ENCODE measurements at regions not wholly inside any gene's neighbourhood (a gene's known extent, or its start where the extent isn't known, plus 50 kb on each side); places are given as distances from the start of the nearest gene placed in this dataset.

- TF ChIP-seq POLR2A (IDR thresholded peaks at IDR 0.05; ENCODE audit: extremely low read depth, insufficient read length) (no peak), CTCF (IDR thresholded peaks at IDR 0.05; ENCODE audit: low read depth, low read length) (no peak), MAX (IDR thresholded peaks at IDR 0.05; ENCODE audit: low read depth, low read length) (no peak), MYC (IDR thresholded peaks at IDR 0.05; ENCODE audit: low read depth, low read length) (no peak)
- no peak overlapping the region for H3K4me3 ChIP-seq (ENCODE audit: low read depth, low read length)
- DNase-seq (ENCODE audit: low read depth), result no peak
These were observed 264.5 kb downstream of the SDHAF3 start for GRCh38 chr7:97381815-97382554.

- DNase-seq (ENCODE audit: low read depth), result no peak
These were observed 272.6 kb downstream of the SDHAF3 start for GRCh38 chr7:97390052-97390451.

GRCh38 chr7:97390915-97391593 lies 273.6 kb downstream of the SDHAF3 start:
- TF ChIP-seq POLR2A (IDR thresholded peaks at IDR 0.05; ENCODE audit: extremely low read depth, insufficient read length) (no peak), MAX (IDR thresholded peaks at IDR 0.05; ENCODE audit: low read depth, low read length) (no peak), MYC (IDR thresholded peaks at IDR 0.05; ENCODE audit: low read depth, low read length) (no peak), CTCF (IDR thresholded peaks at IDR 0.05; ENCODE audit: low read depth, low read length) (no peak)
- no peak overlapping the region for H3K4me3 ChIP-seq (ENCODE audit: low read depth, low read length)
- no peak for DNase-seq (ENCODE audit: low read depth)

More at GRCh38 chr7:97390052-97390451, 272.6 kb downstream of the SDHAF3 start:
- TF ChIP-seq POLR2A (IDR thresholded peaks at IDR 0.05; ENCODE audit: extremely low read depth, insufficient read length) (no peak), CTCF (IDR thresholded peaks at IDR 0.05; ENCODE audit: low read depth, low read length) (no peak), MAX (IDR thresholded peaks at IDR 0.05; ENCODE audit: low read depth, low read length) (no peak), MYC (IDR thresholded peaks at IDR 0.05; ENCODE audit: low read depth, low read length) (no peak)
- H3K4me3 ChIP-seq (ENCODE audit: low read depth, low read length), result no peak overlapping the region

GRCh38 chr7:97401398-97401797 lies 283.9 kb downstream of the SDHAF3 start:
- DNase-seq (ENCODE audit: low read depth), result no peak
- TF ChIP-seq CTCF (IDR thresholded peaks at IDR 0.05; ENCODE audit: low read depth, low read length), result no peak
- H3K4me3 ChIP-seq (ENCODE audit: low read depth, low read length), result no peak overlapping the region

- DNase-seq (ENCODE audit: low read depth), result no peak
- H3K4me3 ChIP-seq (ENCODE audit: low read depth, low read length), result no peak overlapping the region
- no peak for TF ChIP-seq MAX (IDR thresholded peaks at IDR 0.05; ENCODE audit: low read depth, low read length)
- no peak for TF ChIP-seq POLR2A (IDR thresholded peaks at IDR 0.05; ENCODE audit: extremely low read depth, insufficient read length)
- TF ChIP-seq CTCF (IDR thresholded peaks at IDR 0.05; ENCODE audit: low read depth, low read length), result no peak
- no peak for TF ChIP-seq MYC (IDR thresholded peaks at IDR 0.05; ENCODE audit: low read depth, low read length)
These were observed 288.3 kb downstream of the SDHAF3 start for GRCh38 chr7:97405835-97406234.

All from NB4 (cell line).